GM21447 (cell line): ENCODE measurements at regions not wholly inside any gene's neighbourhood (a gene's known extent, or its start where the extent isn't known, plus 50 kb on each side); places are given as distances from the start of the nearest gene placed in this dataset.

ENCODE experiments used
- ATAC-seq: cut with Tn5 transposase; IDR thresholded peaks from one replicate; pipeline ENCODE4 v1.9.1; 2021; ENCODE audit not compliant: unreplicated experiment

DNA sequence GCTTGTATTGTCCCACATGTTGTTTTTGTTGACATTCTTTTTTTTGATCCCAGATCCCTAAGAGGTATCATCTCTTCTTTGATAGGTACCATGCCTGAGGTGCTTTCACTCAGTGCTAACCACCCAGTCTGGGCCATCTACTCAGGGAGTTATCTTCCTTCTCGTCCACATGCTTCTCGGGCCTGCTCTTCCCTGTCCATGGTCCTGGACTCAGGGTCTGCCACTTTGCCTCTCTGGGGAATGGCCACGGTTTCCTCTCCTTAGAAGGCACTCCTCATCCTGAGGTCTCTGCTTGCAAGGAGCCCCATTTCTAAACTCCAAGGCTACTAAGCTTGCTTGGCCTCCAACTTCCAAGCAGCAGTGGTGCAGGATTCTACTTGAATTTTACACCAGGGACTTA, 227.0 kb upstream of the NCAM1 start:
- ATAC-seq: no peak

DNA sequence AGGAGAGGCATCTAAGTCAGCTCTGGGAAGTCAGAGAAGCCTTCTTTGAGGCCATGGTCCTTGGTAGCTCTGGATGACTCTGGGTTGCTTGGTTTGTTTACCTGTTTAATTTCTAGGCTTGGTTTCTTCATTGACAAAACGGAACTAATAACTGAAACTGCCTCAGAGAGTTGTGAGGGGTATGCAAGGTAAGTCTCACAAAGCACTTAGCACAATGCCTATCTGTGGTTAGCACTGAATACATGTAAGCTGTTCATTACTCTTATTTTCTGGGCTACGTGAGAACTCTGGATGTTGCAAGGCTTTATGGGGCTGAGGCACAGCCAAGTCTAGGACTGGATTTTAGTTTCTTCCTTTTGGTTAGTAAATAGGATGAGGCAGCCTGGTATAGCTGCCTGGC, 225.8 kb upstream of the NCAM1 start:
- ATAC-seq: no peak

DNA sequence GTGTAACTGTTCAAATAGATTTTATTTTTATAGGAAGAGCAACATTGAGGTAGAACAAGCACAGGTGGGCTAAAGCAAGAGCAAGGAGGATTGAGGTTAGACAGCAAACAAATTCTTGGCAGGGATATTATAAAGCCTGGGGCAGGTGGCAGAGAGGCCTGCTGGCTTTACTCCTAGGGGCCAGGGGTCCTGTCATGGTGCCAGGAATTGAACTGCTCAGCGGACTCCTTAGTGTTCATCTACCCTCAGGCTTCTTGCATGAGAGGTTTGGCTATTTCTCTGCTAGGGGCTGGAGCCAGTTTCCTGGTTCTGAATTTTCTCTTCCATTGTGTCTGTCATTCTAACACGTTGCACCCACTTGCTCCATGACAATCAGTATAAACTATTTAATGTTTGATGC, 217.2 kb upstream of the NCAM1 start:
- no peak for ATAC-seq

DNA sequence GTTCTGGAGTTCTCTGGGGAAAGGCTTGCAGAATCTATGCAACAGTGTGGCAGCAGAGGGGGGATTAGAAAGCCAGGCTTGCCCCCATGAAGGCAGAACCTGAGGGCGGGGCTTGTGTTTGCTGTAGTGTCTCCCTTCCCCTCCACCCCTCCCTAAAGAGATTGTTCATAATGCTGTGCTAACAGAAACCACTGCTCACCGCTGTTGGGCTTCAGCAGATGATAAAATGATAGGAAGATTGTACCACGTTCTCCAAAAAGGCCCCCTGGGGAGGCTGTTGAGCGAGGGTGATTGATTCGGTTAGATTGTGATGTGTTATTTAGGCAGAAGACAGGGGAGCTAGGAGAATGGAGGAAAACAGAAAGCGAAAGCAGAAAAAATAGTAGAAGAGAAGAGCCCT, 215.2 kb upstream of the NCAM1 start:
- no peak for ATAC-seq

DNA sequence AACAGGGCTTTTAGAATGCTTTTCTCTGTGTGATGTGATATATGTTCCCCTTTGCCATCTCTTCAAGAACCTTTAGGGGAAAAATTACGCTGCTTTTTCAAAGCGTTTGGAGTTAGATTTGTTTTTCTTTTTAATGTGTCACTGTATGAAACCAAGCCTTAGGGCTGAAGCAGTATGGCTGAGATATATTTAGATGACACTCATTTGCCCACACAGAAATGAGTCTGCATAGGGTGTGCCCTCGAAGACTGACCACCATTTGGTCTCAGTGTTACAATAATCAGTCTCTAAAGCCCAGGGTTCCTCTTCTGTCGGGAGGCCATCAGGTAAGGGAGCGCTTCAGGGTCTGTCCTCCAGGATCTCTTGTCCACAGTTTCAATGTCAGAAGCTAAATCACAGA, 213.0 kb upstream of the NCAM1 start:
- ATAC-seq: no peak

DNA sequence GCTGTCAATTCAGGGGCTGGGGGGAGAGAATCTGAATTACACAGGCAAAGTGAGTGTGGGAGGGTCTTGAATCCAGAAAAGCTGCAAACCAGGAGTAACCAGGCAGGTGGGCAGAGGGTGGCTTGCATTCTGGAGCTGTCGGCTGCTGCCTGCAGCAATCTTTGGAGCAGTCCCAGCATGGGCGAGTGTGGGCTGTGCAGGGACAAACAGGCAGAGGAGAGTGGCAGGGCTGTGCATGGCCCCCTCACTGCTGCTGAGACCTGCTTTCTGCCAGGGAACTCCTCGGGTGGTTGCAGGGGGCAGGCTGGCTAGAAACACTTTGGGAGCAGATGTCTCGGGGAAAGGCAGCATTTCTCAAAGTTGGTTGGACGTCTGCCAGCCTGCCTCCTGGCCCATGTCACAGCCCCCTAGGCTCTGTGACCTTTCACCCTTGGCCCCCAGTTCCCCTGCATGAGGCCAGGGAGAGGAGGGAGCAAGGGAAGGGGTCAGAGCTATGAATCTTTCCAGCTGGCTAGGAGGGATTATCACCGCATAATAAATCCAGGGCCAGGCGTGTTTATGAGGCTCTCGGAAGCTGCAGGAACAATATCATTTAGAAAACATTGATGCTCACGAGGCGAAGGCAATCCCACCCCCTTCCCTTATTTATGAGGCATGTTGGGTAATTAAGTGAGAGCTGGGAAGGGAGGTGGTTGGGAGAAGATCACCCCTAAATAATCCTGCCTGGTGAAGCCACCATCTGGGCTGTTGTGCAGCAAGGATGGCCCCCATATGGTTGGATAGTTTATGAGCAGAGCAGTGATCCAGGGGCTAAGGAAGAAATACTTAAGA, 212.3 kb upstream of the NCAM1 start:
- ATAC-seq: no peak

DNA sequence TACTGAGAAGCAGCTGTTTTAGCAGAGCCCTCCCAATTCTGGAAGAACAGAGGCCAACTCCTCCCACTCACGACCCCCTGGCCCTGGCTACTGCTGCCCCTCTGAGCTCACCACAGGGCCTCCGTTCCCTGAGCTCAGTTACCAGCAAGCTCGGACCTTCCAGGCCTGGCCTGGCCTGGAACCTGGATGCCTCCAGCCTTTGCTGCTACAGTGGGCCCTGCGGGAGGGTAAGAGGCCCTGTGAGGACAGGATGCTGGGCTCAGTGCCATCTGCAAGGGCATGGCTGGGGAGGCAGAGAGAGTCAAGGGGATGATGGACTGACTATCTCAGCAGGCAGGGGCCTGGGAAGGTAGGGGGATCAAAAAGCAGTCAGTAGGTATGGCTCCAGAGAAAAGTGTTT, 209.9 kb upstream of the NCAM1 start:
- no peak for ATAC-seq

DNA sequence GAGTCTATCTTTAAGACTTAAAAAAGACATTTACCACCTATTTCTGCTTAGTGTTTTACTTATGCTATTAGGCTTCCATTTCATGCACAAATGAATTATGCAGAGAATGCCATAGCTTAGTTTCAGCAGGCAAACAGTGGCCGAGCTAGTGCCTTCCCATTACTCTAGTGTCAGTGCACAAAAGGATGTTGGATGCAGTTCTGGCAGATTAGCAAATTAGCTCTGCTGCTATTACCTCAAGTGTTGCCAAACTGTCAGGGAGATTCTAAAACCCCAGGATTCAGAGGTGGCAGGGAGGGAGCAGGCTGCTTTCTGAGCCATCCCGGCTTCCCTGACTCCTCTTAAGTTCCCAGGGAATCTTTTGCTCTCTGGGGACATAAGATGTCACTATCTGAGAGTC, 209.4 kb upstream of the NCAM1 start:
- no peak for ATAC-seq

DNA sequence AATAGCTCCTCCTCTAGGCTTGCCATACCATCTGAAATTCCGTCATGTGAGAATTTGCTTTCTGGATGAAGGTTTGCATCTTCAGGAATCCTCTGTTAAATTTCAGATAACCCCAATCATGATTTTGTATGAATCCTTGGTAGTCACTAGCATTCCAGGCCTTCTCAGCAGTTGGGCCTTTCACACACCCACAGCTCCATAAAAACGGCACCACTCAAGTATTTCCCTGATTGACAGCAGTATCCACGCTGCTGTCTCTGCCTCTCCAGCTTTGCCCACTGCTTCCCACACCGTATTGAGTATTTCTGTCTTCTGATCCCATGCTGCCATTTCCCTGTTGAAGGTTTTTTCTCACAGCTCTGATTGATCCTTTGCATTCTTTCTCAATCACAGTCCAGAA, 208.7 kb upstream of the NCAM1 start:
- no peak for ATAC-seq

DNA sequence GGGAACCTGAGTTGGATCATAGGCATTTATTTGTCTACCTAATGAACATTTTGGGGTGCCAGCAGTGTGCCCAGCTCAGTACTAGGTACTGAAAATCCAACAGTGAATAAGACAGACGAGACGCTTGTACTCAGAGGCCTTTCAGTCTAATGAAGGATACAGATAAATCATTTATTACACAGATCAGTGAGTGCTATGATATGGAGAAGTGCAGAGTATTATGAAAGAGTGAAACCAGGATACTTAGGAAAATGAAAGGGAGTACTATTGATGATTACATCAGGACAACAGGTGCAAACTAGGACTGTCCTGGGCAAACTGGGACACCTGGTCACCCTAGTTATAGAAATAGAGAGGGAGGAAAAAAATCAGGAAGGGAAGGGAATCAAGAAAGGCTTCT, 207.5 kb upstream of the NCAM1 start:
- ATAC-seq: no peak

DNA sequence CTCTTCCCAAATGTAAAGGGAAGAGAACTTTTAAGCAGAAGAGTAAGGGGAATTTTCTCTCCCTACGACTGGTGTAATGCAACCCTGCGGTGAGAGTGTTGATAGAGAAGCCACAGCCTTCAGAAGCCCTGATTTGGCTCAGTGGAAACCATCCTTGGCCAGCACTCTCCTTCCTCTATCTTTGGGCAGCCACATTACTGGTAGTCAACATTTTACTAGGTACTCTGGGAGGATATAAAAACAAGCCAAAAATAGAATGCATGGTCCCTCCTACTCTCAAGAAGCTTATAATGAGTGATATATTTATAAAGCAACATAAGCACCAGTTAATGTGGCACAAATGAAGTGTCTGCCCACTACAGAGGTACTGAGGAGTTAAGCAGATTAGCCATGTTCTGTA, 201.8 kb upstream of the NCAM1 start:
- no peak for ATAC-seq

DNA sequence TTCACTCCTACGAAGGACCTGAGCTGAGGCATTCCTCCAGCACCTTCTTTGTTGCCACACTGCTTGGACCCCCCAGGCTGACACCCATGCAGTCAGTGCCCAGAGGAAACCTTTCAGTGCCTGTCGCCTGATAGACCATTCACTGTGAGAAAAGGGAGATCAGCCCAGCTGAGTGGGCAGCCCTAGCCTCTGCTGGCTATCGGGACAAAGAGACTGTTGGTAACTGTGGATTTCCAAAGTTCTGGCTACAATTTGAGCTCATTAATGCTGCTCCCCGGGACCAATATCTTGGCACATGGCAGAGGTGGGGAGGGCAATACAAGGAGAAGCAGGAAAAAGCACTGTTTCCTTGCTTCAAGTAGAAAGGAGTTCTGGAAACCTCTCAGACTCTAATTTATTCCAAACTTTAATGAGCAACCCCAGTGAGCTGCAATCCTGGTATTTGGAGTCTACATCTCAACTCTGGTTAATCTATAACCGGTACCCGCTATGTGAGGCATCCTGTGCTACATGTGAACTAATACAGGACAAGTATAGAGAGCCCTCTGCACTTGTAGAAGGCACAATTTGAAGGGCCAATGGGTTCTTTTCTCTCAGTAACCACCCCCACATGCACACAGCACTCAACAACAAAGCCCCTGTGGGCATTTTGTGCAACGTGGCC, 200.7 kb upstream of the NCAM1 start:
- ATAC-seq: no peak

DNA sequence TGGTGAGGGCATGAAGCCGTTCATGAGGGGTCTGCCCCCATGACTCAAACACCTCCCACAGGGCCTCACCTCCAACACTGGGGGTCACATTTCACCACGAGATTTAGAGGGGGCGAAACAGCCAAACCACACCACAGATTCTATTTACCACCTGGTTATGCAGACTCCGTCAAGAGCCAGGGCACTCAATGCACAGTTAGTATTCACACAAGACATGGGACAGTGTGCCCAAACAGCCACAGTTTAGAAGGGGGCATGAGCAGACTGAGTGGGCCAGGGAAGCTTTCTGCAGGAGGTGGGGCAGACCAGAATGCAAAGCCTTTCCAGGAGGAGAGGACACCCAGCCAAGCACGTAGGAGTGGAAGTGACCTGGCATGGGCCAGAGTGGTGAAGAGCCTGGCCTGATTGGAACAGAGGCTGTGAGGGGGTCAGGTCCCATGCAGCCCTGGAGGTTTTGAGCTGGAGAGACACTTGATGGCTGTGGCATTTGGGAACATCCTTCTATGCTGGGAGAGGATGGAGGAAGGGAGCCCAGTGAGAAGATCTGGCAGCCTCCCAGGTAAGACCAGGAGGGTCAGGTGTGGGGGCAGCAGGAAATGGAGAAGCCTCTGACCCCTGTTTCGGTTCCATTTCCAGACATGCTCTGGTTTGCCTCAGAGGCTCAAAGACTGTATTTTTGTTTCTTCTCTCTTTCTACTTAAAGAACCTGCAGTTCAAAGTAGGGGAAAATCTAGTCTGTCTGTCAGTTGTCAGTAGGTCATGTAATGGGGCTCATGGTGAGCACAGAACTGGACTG, 199.1 kb upstream of the NCAM1 start:
- ATAC-seq: no peak

DNA sequence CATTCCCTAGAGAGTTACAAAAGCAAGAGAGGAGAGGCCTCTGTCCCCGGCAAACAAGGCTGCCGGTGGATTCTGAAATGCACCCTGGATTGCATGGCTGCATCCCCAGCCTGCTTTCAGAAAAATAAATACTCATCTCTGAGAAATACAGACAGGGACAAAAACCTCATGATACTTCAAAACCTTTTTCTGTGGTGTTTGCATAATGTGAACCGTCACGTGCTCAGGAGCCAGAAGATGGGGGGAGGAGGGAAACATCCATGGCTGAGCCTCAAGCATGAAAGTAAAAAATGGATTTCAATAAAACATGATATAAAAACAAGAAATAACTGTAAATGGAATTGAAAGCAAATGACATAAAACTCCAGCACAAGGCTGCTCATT, 198.5 kb upstream of the NCAM1 start:
- no peak for ATAC-seq

DNA sequence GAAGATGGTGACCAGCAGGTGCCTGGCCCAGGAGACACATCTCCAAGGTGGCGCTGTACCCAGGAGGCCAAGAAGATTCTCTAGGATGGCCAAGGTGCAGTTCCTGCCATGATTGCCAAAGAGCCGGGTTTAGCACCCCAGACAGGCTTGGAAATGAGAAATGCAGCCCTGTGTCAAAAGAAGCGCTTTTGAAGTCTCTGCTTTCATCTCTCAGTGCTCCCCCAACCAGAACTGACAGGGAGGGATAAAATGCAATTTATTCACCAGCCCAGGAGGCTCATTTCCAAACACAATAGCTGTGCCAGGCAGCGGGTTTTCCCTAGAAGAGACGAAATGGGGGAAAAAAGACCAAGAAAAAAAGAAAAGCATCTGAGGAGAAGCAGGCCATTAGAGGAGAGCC, 195.9 kb upstream of the NCAM1 start:
- no peak for ATAC-seq

DNA sequence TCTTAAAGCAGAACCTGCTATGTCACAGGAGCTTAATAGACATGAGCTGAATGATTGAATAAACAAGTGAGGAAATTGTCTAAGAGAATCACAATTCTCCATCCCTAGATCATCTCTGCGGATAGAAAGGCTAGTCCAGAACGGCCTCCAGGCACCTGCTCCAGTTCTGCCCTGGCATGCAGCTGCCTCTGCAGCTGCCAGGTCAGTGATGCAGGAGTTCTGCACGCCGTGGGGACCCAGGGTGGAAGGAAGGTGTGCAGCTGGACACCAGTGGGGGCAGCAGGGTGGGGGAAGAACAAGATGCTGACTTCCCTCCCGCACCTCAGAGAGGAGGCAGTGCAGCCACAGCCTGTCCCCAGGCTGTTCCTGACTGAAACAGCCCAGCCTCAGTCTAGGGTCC, 192.1 kb upstream of the NCAM1 start:
- ATAC-seq: no peak

DNA sequence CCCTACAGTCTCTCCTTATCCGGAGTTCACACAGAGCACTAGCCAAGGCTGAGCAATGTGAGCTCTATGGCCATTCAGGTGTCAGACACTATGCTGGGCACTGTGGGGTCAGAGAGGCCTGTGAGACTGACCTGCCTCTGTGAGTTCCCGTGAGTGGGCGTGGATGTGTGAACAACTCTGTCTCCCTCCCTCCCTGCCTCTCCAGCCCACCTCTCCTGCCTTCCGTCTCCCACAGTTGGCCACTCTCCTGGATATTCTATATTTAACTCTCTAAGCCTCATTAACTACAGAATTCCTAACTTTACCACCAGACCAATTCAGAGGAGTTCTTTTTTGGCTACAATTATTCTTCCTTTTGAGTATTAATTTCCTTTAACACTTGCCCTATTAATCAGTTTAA, 191.6 kb upstream of the NCAM1 start:
- no peak for ATAC-seq

DNA sequence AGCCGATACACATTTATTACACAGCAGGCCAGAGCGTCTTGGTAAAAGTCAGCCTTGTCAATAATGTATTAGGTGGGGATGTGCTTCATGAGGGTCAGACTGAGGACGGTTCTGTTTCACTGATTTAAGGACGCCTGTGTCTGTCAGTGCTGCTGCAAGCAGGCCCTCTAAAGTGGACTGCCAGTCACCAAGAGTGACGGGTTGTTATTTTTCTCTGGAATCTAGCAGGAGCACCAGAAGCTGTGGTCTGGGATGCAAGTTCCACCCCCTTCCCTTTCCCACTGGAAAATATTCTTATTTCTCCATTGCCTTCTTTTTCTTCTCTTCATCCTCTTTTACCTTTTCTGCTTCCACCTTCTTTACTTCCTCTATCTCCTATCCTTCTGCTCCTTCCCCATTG, 191.2 kb upstream of the NCAM1 start:
- no peak for ATAC-seq

DNA sequence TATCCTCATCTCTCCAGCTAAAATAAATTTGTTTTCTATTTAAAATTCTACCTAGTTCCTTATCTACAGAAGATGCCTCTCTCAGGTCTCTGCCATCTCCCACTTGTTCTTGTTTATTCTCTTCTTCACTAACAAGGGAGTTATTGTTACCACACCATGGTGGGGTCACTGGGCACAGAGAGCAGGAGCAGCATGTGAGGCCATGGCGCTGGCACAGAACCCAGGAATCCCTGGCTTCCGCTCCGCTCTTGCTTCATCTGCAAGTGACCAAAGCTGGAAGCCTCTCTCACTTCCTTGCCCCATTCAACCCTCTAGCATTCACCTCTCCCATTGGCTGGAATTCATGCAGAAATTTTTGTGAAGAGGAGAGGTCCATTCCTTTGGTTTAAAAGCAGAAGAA, 190.7 kb upstream of the NCAM1 start:
- ATAC-seq: no peak

DNA sequence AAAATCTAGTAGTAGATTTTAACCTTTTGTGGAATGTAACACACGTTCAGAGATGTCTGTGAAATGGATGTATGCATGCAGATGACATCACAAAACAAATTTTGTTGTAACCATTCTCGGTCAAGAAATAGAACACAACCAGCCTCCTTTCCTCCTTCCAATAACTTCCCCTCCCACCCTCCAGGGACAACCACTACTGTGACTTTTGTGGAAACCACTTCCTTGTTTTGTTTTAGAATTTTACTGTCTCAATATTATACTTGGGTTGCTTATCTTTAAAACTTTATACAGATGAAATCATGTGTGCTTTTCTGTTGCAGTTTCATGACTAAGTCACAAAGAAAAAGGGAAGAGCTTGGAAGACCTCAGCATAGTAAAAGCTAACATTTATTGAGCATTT, 189.4 kb upstream of the NCAM1 start:
- ATAC-seq: no peak

DNA sequence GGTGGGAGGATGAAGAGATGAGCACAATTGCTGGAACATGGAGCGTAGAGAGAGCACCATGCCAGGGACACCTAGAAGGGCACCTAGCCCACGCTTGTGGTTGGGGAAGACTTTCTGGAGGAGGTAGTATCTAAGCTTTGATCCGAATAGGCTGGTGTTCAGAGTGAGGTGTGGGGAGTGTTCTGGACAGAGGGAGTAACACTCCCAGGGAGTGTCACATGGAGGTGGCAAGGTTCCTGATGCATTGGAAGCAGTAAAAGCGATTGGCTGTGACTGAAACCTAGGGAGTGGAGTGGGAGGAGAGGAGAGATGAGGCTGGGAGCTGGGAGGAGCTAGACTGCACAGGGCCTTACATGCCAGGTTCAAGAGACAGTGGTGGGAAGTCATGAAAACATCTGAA, 188.0 kb upstream of the NCAM1 start:
- ATAC-seq: no peak

DNA sequence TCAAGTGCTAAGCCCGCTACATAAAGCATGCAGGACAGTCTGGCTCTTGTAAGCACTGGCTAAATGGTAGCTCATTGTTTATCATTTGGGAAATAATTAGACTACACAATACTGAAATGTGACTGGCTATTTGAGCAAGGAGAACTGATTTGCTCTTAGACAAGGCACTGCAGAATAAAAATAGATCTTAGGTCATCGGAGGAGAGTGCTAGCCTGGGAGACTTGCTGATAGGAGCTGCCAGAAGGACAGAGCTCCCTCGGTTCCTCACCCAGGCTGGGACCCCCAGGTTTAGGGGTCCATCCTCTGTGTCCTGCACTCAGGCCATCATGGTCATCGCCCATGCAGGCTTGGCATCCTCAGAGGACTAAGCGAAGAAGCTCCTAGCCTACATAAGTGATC, 184.4 kb upstream of the NCAM1 start:
- ATAC-seq: no peak
